GM04503 (cell line): ENCODE measurements at regions not wholly inside any gene's neighbourhood (a gene's known extent, or its start where the extent isn't known, plus 50 kb on each side); places are given as distances from the start of the nearest gene placed in this dataset.

Source experiments
- DNase-seq: peaks from one replicate; pipeline ENCODE4 v3.0.0-alpha.2; 2012; ENCODE audit warnings: low read depth

DNA sequence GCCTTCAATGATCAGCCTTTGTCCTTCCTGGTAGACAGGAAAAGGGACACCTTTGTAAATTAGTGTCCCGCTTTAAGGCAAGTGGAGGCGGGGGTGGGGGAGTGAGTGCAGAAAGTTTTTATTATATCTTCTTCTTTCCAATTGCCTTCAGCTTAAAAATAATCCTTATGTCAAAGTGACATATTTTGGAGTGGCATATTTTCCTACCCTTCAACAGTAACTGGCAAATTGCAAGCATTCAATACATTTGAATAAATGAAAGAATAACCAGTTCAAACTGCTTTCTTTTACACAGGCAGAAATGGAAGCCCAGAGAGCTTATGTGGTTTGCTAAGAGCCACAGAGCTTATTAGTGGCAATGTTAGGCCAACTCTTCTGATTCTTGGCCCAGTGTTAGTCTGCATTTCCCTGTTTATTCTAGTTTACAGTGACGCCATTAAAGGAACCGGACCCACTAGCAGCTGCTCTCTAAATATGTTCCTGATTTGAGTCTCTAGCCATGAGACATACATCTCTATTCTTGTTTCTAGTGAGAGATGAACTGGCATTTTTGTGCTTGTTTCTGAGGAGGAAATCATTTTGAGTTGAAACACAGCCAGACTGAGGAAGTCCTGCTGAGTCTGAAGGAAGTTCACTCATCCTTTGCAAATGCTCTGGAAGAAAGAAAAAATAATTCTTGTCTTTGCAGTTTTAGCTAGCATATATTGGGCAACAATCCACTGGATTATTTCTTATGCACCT is 468.7 kb downstream of the NOVA1 start:
- DNase-seq, result no peak

DNA sequence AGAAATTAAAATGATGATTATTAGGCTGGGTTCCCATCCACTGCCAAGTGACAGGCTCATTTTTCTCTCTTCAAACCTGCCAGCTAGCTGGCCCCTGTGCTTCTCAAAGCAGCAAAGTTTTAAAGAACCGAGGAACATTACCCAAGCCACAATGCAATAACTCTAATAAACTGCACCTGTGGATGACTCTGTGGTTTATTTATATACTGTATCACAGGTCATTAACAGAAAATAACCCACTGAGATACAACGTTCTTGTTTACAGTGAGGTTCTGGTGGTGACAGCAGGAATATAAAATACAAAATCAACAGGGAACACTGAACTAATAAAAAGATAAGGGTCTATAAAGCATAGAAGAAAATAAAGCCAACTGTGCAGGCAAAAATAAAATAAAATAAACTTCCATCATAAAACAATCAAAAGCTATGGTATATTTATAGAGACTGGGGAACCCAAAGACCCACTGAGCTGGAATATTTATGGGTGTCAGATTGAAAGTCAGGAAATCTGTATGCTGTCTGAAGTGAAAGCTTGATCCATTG is 472.9 kb downstream of the NOVA1 start:
- no peak for DNase-seq

DNA sequence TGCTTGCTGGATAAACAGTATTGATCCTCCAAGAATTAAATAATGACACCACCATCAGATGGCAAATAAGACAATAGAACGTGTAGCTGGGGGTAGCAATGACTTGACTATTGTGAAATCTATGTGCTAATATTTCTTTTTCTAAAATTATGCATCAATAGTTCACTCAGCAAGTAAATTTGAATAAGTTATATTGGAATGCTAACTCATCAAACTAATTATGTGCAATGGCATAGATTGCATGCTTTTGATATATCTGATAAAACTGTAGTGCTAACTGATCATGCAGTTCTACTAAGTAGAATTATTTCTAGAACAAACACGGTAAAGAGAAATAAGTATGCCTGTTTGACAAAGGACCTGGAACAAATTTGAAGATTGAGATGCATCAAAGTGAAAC is 474.4 kb downstream of the NOVA1 start:
- DNase-seq, result no peak

DNA sequence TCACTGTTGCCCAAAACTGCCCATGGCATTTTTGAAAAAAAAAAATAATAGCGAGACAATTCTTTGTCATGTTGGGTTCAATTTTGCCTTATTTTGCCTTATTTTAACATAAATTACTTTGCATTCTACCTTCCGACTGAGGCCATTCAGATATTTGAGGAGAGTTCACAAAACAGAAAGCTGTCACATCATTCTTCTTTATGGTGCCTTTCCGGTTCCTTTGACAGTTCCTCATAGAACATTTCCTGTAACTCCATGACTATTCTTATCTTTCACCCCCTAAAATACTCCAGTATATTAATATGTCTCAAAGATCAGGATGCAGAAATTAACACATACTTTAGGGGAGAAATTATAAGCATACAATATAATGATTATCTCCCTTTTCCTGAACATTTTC is 476.7 kb downstream of the NOVA1 start:
- no peak for DNase-seq

DNA sequence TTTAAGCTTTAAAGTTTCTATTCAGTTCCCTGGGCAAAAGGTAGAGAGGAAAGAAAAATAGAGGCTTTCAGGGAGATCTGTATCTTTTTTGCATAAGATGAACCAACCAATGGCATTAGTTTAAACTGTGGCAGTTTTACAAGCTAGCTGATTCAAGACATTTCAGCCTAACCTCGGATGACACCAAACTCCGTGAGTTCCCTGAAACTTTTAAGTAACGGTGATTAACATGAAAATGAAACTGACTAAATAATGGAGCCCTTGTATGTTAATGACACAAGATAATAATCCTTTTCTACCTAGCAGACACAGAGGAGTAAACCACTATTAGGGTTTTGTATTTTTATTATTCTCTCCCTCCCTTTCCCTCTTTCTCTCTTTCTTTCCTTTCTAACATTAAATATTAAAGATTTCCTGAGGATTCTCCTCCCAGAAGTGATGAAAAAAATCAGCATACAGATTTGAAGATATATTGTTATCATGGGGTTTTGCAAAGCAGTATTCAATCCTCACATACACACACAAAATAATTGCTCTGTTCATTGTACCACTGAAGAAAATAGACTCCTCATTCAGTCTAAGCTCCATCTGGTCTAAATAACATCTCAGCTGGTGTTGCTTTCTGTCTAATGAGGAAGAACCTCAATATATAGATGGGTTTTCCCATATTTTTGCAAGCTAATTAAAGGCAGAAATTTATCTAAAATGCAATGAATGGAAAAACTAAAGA is 483.8 kb downstream of the NOVA1 start:
- no peak for DNase-seq

DNA sequence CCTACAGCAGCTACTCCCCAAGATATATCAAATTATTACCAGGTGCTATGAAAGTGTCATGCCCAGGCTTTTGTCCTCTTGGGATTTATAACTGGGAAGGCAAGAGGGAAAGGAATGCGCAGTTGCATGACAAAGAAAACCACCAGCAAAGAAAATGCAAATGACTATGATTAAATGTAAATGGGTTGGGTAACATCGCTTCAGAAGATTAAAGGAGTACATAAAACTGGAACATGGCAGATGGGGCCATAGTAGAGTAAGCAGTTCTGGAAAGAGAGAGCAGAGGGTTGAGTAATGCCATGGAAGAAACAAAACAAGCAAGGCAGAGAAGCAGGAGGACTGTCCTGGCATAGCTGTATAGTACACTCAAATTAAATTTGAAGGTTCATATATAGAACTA is 493.1 kb downstream of the NOVA1 start:
- no peak for DNase-seq

DNA sequence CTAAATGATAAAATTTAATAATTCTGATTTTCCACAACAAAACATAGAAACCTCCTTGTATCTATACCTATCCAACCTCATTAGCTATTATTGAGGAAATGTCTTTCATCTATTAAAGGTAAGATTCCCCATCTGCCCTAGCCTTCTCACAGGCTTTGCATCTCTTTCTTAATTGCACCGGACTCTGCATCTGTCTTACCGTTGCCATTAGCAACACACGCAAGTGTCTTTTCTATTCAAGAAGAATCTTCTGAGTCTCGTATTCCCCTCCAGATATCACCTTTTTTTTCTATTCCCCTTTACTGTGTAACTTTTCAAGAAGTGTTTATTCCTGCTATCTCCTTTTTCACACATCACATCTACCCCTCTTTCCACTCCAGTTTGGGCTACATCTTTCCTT is 500.0 kb downstream of the NOVA1 start:
- no peak for DNase-seq

DNA sequence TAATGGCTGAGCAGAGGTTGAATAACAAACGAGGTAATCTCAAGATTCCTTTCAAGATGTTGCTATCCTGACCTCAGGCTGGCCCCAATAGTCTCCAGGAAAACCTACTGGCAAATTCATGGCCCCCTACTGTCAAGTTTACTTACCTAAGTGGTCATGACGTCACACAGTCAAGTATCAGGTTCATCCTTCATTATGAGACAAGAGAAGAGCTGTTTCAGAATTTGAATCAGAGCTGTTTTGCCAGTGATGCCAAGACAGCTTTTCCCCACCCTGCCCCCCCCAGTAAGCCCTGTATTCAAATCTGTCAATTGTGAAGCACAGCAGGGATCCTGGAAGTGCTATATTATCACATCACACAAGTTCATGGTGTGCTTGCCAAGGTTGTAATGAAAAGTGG is 509.6 kb downstream of the NOVA1 start:
- DNase-seq, result no peak

DNA sequence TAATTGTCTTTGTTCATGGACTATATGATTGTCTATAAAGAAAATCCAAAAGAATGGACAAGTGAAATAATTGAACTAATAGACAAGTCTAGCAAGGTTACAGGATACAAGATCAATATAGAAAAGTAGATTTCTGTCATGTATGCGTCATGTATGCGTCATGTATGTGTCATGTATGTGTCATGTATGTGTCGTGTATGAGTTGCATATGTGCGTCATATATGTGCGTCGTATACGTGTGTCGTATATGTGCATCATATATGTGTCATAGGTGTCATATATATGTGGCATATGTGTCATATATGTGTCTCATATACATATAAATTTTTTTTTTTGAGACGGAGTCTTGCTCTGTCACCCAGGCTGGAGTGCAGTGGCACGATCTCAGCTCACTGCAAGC is 516.8 kb downstream of the NOVA1 start:
- DNase-seq, result no peak

DNA sequence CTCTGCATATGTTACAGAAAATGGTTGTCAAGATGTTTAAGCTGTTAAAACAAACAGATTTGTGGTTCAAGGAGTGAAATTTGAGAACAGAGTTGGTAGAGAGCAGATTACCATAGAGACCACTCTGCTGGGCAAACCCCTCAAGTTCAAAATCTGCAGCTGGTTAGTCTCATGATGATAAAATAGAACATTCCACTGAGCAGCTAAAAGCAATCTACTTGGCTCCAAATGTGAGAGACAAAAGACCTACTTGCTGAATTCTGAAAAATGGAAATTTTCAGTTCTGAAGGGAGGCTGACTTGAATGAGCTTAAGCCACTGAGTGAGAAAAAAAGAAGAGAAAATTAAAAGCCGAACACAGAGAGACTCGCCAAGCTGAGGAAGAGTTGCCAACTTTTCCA is 519.3 kb downstream of the NOVA1 start:
- no peak for DNase-seq

DNA sequence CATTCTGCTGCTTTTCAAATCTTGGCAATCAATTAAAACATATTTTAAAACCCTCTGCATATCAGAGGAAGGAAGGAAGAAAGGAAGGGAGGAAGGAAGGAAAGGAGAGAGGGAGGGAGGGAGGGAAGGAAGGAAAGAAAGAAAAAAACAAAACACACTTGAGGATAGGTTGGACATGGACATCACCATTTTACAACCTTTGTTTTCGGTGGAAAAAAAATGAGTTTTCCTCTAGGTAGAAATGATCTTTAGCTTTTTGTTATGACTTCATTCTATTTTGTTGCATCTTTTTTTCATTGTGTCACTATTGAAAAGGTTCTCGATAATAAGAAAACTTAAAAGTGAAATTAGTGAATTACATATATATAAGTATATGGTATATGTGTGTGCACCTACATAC is 522.9 kb downstream of the NOVA1 start:
- DNase-seq, result no peak

DNA sequence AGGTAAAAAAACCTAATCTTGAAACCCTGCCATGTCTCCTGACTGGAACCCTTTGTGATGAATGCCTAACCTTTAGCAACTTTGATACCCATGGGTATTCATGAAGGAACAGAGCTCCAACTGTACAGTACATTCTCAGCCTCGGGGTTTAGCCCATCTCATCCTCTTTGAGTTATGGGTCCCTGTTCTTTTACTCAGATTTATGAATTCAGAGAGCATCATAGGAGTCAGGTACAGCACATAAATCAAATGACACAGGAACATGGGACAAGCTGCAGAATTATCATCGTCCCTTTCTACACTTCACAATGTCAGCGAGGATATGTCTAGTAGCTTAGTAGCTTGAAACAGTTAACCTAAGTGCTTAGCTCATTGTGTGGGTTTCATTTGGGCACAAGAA is 527.4 kb downstream of the NOVA1 start:
- DNase-seq, result no peak

DNA sequence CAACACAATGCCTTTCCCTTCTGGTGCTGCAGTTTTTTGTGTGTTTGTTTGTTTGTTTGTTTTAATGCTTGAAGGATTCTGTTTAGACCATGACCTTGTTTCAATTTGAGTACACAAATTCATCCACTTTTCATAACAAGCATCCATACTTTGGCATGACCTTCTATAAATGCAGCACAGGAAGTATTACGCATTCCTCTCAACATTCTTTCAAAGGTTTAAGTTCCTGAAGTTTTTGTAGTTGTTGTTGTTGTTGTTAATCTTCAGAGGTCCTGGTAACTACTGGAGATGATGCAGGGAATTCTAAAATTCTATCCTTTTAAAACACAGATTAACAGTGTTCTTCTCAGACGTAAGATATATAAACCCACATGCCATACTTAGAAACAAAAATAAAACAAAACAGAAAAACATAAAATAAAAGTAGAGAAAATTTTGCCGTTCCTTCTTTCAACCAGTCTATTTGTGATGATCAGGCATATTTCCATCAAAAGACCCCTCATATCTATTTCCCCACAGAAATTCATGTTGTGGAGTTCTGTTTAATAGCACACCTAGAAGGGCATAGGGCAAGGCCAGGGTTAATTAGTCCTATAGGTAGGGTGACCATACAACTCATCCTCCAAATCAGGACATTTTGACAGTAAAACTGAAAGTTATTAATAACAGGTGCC is 529.9 kb downstream of the NOVA1 start:
- no peak for DNase-seq

DNA sequence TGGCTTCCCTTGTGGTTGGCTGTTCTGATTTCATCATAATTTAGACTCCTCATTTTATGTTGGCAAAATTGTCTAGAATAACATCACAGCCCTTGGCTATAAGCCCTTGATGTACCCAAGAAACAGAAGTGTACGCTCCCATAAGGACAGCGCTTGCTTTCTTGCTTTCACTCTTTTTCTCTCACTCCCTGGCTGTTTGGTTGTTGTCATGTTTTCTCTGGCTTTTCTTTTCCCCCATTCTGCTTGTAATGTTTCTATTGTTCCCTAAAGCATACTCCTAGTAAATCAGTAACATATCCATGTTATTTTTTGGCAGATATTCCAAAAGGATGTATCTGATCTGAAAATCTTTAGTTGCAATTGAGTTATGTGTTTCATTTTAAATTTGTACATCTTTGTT is 530.5 kb downstream of the NOVA1 start:
- no peak for DNase-seq

DNA sequence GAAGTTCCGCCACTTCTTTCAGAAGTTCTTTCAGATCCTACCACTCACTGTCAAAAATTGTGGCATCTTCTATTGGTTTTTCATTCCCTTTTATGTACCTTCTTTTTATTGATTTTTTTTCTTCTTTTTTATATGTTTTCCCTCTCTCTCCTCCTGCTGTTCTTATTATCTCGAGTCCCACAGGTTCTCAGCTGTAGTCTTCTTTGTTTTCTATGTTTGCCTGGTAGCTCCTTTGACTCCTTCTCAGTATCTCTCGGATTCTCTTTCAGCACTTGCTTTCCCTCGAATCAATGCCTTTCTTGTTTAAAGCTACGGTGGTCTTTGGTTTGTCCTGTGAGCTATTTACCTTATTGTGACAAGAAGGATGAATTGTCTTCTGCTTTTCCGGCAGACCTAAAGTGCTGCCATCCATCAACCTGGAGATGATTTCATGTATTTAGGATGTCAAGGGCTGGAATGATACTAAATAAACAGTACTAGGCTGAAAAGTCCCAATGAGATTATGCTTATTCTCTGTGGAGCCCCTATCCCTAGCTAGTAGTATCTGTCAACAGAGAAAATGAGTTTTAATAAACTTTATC is 541.7 kb downstream of the NOVA1 start:
- DNase-seq, result no peak

DNA sequence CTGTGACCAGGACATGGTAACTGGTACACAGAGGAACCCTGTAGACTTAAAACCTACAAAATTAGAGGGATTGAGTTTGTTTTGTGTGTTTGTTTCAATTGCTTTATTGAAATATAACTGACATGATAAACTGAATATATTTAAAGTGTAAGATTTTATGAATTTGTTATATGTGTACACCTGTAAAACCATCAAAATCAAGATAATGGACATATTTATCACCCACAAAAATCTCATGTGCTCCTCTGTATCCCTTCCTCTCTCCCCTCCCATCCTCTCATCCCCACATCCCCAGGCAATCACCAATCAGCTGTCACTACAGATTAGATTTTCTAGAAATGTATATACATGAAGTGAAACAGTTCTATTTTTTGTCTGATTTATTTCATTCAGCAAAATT is 565.5 kb downstream of the NOVA1 start:
- DNase-seq, result no peak

DNA sequence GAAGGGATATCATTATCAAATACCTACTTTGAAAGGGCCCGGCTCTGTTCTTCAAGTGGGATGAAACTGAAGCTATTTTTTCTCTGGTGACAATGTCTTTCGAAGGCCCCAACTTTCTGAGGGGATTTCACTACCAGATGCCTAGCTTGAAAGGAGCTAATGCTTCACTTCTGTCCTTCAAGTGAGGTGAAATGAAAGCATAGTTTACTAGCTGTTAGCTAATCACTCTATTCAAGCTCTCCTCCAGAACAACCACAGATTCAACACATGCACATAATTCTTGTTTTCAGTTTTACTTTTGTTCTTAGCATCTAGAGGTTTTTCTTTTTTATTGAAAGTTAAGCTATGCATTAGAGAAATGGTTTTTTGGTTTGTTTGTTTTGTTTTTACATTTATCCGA is 571.4 kb downstream of the NOVA1 start:
- no peak for DNase-seq

DNA sequence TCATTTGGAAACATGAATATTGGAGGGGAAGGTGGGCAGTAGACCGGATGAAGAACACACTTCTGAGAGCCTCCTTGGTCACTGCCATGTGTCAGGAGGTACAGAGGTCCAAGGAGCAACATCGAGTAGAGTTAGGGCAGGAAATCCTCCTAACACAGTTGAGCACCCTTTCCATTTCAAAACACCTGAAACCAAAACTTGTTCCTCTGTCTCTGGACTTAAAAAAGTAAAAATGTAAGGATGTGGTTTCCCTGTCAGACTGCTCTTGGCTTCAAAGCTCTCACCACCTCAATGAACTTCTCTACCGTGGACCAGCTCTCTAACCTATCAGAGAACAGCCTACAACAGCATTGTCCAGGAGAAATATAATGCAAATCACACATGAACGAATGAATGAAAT is 573.9 kb downstream of the NOVA1 start:
- no peak for DNase-seq

DNA sequence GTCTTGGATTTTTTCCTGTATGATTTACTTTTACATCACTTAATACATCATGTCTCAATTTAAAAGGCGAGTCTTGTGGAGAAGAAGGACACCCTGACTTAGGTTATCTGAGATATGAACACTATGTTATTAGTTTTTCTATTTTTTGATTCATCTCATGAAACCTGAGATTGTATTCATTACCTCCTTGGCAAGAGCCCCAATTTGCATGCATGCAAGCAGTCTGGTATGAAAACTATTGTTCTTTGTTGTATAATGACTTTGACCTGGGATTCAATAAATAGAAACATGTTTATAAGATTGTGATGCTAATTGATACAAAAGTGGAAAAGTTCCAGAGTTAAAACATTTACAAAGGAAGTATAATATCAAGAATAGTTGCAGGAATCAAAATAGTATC is 576.1 kb downstream of the NOVA1 start:
- DNase-seq, result no peak

DNA sequence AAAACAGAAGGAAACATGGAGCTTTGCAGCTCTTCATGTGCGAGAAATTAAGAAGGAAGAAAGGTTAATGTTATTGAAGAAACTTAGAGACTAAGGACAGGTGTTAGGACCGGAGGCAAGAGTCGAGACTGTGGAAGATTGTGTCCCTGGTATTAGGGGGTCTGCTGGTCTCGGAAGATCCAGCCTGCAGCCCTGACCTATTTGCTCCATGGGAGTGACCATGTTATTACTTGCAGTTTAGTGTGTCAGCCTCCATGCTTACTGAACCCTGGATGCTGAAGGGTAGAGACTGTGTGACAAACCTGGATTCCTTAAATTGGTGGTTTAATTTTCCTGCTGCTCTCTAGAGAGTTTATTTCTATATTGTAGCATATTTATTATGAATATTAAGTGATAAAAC is 580.6 kb downstream of the NOVA1 start:
- DNase-seq, result no peak

DNA sequence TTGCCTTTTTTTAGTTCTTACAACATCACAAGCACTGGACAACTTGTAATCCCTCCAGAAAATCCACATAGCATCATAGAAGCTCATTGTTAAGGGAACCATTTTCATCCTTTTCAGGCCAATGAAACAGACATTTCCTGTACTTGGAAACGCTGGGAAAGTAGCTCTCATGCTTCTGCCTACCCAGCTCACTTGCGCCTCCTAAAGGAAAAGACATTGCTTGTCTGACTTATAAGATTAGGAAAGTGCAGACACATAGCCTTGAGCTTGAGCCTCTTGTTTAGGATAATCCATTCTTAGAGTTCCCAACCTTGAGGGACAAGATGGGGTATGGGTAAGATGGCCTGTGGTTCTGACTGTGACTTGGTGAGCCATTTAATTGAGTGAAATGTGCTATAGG is 589.5 kb downstream of the NOVA1 start:
- no peak for DNase-seq

DNA sequence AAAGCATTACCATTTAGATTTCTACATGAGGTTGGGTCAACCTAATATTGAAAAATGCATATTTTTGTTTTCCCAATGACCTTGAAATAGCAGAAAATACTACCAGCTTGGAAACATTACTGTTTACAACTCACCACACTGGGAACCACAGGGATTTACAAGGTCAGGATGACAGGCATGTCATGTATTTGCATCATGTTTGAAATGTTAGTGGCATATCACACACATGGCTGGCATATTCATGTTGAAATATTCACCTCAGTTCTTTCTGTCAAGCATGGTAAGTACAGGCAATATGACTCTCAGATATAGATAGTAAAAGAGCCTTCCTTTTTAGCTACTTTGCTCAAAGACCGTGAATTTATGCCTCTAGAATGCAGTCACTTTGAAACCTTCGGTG is 593.5 kb downstream of the NOVA1 start:
- no peak for DNase-seq

DNA sequence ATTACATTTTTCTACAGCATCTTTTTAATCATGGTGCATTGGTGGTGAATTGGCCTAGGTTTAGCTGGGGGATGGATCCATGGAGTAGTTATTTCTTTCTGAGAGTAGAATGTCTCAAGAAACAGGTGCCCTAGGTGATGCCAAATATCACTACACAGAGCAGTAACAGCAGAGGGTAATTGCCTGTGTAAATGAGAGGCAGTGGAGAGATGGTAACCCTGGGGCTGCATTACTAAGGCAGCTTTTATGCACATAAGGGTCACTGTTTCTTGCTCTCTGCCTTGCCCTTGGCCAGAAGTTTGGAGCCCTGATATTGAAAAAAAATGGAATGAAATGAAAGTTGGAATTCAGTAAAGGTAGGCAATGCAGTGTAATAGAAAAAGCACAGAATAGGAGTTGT is 604.0 kb downstream of the NOVA1 start:
- no peak for DNase-seq
